Cardiac fibroblast (primary cell): ENCODE measurements at regions not wholly inside any gene's neighbourhood (a gene's known extent, or its start where the extent isn't known, plus 50 kb on each side); places are given as distances from the start of the nearest gene placed in this dataset.
"Not testable (repeated sequence)": the region's sequence is repeated elsewhere in the genome, so short reads cannot be mapped to it uniquely, and the experiment has no call there.

Experiments
- DNase-seq, 2 donors: peaks; one replicate each; pipeline versions ENCODE4 v3.0.0 to v3.0.0-alpha.2; 2010; ENCODE audit warnings: low read depth in 2 of 2
- H3K4me3 ChIP-seq, 2 donors: replicated peaks in 1 of 2; 1 replicate in 1 of 2; 2 replicates in 1 of 2; pipeline ENCODE4 v1.5.1; 2011; ENCODE audit warnings: low read depth in 2 of 2, low read length in 2 of 2, mild to moderate bottlenecking in 2 of 2, moderate library complexity in 1 of 2
- CTCF ChIP-seq: IDR thresholded peaks from one replicate; pipeline ENCODE4 v1.5.1; 2011; ENCODE audit warnings: low read depth, mild to moderate bottlenecking, low read length, inconsistent platforms

GRCh38 chr2:39845460-39846146 lies 66.5 kb upstream of the THUMPD2 start:
- no peak for TF ChIP-seq CTCF
- no peak overlapping the region for H3K4me3 ChIP-seq
- DNase-seq = peak in 1 of 2 donors; percentile 43

GRCh38 chr2:39839261-39839848 lies 60.3 kb upstream of the THUMPD2 start:
- TF ChIP-seq CTCF = no peak
- no peak for DNase-seq
- H3K4me3 ChIP-seq = no peak overlapping the region

GRCh38 chr2:39838589-39838988 lies 59.5 kb upstream of the THUMPD2 start:
- H3K4me3 ChIP-seq = no peak overlapping the region
- DNase-seq = no peak
- no peak for TF ChIP-seq CTCF

GRCh38 chr2:39837856-39838453 lies 58.9 kb upstream of the THUMPD2 start:
- no peak overlapping the region for H3K4me3 ChIP-seq
- peak; percentile 64 to 67 for DNase-seq
- TF ChIP-seq CTCF = peak; percentile 94

GRCh38 chr2:39836638-39837037 lies 57.6 kb upstream of the THUMPD2 start:
- no peak overlapping the region for H3K4me3 ChIP-seq
- no peak for TF ChIP-seq CTCF
- no peak for DNase-seq

- TF ChIP-seq CTCF = no peak
- no peak overlapping the region for H3K4me3 ChIP-seq
- DNase-seq = no peak
Measured at GRCh38 chr2:39834426-39834825, 55.4 kb upstream of the THUMPD2 start.

GRCh38 chr2:39830610-39831009 lies 51.6 kb upstream of the THUMPD2 start:
- not testable (repeated sequence) for DNase-seq, H3K4me3 ChIP-seq
